NCI-H146 (cell line): ENCODE measurements at regions not wholly inside any gene's neighbourhood (a gene's known extent, or its start where the extent isn't known, plus 50 kb on each side); places are given as distances from the start of the nearest gene placed in this dataset.

Experiments
- DNase-seq: peaks from one replicate; lab custom pipeline; 2025; lab: John Stamatoyannopoulos, UW

- peak; percentile 29 for DNase-seq
These were observed 51.3 kb upstream of the EIF2S2 start for GRCh38 chr20:34163307-34163706.

GRCh38 chr20:34164381-34164984 lies 52.4 kb upstream of the EIF2S2 start:
- DNase-seq = no peak

GRCh38 chr20:34165018-34165619 lies 53.1 kb upstream of the EIF2S2 start:
- no peak for DNase-seq

GRCh38 chr20:34171640-34172039 lies 59.6 kb upstream of the EIF2S2 start:
- DNase-seq = no peak

- DNase-seq = no peak
These were observed 60.9 kb upstream of the EIF2S2 start for GRCh38 chr20:34172926-34173325.

GRCh38 chr20:34175079-34175478 lies 63.0 kb upstream of the EIF2S2 start:
- DNase-seq = no peak

GRCh38 chr20:34175879-34176278 lies 63.8 kb upstream of the EIF2S2 start:
- DNase-seq = no peak

GRCh38 chr20:34177052-34177451 lies 64.2 kb upstream of the ASIP start:
- DNase-seq = no peak

GRCh38 chr20:34179637-34180360 lies 61.4 kb upstream of the ASIP start:
- no peak for DNase-seq

GRCh38 chr20:34180460-34181120 lies 60.6 kb upstream of the ASIP start:
- peak; percentile 83 for DNase-seq

- DNase-seq = no peak
These were observed 59.7 kb upstream of the ASIP start for GRCh38 chr20:34181484-34181883.

- no peak for DNase-seq
These were observed 55.2 kb upstream of the ASIP start for GRCh38 chr20:34185766-34186620.

GRCh38 chr20:34189572-34190163 lies 51.6 kb upstream of the ASIP start:
- no peak for DNase-seq

GRCh38 chr20:34190262-34190661 lies 51.0 kb upstream of the ASIP start:
- DNase-seq = no peak

GRCh38 chr20:34190679-34191090 lies 50.5 kb upstream of the ASIP start:
- DNase-seq = peak; percentile 82
